Smooth muscle cell (in vitro differentiated cells): ENCODE measurements at regions not wholly inside any gene's neighbourhood (a gene's known extent, or its start where the extent isn't known, plus 50 kb on each side); places are given as distances from the start of the nearest gene placed in this dataset.
"Not testable (repeated sequence)": the region's sequence is repeated elsewhere in the genome, so short reads cannot be mapped to it uniquely, and the experiment has no call there.

Source experiments
- DNase-seq: peaks from one replicate; lab custom pipeline; 2025; ENCODE audit not compliant: unreplicated experiment; lab: John Stamatoyannopoulos, UW
- H2AFZ ChIP-seq: fragments of 200-600 bp; sonication (generic); 2 replicates; pipeline ENCODE4 v1.6.0; 2016; ENCODE audit warnings: antibody characterized with exemption, low read depth, mild to moderate bottlenecking
- H3F3A ChIP-seq: fragments of 200-600 bp; sonication (generic); 2 replicates; pipeline ENCODE4 v1.6.0; 2017; ENCODE audit warnings: antibody characterized with exemption, low read depth
- H3K27ac ChIP-seq: fragments of 200-600 bp; sonication (generic); 2 replicates; pipeline ENCODE4 v1.5.1; 2016; ENCODE audit warnings: low read depth, mild to moderate bottlenecking
- H3K27me3 ChIP-seq: fragments of 200-600 bp; sonication (generic); 2 replicates; pipeline ENCODE4 v1.6.1; 2016; ENCODE audit warnings: low read depth, mild to moderate bottlenecking
- H3K36me3 ChIP-seq: fragments of 200-600 bp; sonication (generic); 2 replicates; pipeline ENCODE4 v1.5.1; 2016; ENCODE audit warnings: low read depth
- H3K4me1 ChIP-seq: fragments of 200-600 bp; sonication (generic); 2 replicates; pipeline ENCODE4 v1.5.1; 2016; ENCODE audit warnings: low read depth
- H3K4me2 ChIP-seq: fragments of 200-600 bp; sonication (generic); 2 replicates; pipeline ENCODE4 v1.6.0; 2016; ENCODE audit warnings: mild to moderate bottlenecking
- H3K4me3 ChIP-seq: fragments of 200-600 bp; sonication (generic); 2 replicates; pipeline ENCODE4 v1.5.1; 2016; ENCODE audit warnings: mild to moderate bottlenecking
- H3K79me2 ChIP-seq: fragments of 200-600 bp; sonication (generic); 2 replicates; pipeline ENCODE4 v1.6.0; 2016; ENCODE audit warnings: low read depth, mild to moderate bottlenecking
- H3K9ac ChIP-seq: fragments of 200-600 bp; sonication (generic); 2 replicates; pipeline ENCODE4 v1.6.0; 2016; ENCODE audit warnings: low read depth
- H3K9me3 ChIP-seq: fragments of 200-600 bp; sonication (generic); replicated peaks from 2 replicates; pipeline ENCODE4 v1.5.1; 2016; ENCODE audit warnings: low read depth
- H4K20me1 ChIP-seq: fragments of 200-600 bp; sonication (generic); 2 replicates; pipeline ENCODE4 v1.6.0; 2016; ENCODE audit warnings: low read depth
- WGBS: methylation state at CpG from one replicate; pipeline ENCODE4 v1.1.7; 2016; ENCODE audit warnings: low lambda C conversion rate; 5-methylcytosine and 5-hydroxymethylcytosine counted together
- TF ChIP-seq, protein P1 (sequence below): fragments of 200-600 bp; sonication (generic); IDR thresholded peaks from 2 replicates; pipeline ENCODE4 v1.5.1; 2017; ENCODE audit warnings: borderline replicate concordance, mild to moderate bottlenecking, antibody characterized with exemption; ENCODE audit not compliant: insufficient read depth, poor library complexity, severe bottlenecking

DNA sequence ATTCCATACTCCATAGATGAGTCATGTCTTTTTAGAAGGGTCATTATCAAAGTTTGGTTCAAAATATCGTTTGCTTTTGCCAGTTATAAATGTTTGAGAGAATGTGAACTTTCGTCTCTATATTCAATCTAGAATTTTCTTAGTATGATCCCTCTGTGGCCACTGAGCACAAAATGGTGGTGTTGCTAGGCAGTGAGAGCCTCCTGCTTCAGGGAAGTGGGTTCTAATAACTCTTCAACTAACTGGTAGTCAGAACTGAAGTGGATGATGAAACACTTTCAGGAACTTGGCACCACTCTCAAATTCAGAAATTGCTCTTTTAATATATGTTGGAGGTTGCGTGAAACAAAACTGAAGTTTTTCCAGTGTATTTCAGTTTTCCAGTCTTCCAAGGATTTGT lies 125.0 kb upstream of the DOK5 start:
- TF ChIP-seq, protein P1, sequence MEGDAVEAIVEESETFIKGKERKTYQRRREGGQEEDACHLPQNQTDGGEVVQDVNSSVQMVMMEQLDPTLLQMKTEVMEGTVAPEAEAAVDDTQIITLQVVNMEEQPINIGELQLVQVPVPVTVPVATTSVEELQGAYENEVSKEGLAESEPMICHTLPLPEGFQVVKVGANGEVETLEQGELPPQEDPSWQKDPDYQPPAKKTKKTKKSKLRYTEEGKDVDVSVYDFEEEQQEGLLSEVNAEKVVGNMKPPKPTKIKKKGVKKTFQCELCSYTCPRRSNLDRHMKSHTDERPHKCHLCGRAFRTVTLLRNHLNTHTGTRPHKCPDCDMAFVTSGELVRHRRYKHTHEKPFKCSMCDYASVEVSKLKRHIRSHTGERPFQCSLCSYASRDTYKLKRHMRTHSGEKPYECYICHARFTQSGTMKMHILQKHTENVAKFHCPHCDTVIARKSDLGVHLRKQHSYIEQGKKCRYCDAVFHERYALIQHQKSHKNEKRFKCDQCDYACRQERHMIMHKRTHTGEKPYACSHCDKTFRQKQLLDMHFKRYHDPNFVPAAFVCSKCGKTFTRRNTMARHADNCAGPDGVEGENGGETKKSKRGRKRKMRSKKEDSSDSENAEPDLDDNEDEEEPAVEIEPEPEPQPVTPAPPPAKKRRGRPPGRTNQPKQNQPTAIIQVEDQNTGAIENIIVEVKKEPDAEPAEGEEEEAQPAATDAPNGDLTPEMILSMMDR: no peak
- Histone ChIP-seq H3K79me2 (no peaks in the 10 kb centered on the region), H3K4me3 (no peak overlapping the region), H3K9me3 (no peaks in the 10 kb centered on the region), H3K4me1 (no peaks in the 10 kb centered on the region), H3K27ac (no peak overlapping the region), H2AFZ (peak overlapping the region; percentile 13), H4K20me1 (no peaks in the 10 kb centered on the region), H3K9ac (no peak overlapping the region), H3K4me2 (no peak overlapping the region), H3F3A (no peaks in the 10 kb centered on the region), H3K36me3 (no peaks in the 10 kb centered on the region), H3K27me3 (no peaks in the 10 kb centered on the region)
- WGBS: 80% methylated on average over 3 of the region's 3 CpGs
- DNase-seq: no peak

DNA sequence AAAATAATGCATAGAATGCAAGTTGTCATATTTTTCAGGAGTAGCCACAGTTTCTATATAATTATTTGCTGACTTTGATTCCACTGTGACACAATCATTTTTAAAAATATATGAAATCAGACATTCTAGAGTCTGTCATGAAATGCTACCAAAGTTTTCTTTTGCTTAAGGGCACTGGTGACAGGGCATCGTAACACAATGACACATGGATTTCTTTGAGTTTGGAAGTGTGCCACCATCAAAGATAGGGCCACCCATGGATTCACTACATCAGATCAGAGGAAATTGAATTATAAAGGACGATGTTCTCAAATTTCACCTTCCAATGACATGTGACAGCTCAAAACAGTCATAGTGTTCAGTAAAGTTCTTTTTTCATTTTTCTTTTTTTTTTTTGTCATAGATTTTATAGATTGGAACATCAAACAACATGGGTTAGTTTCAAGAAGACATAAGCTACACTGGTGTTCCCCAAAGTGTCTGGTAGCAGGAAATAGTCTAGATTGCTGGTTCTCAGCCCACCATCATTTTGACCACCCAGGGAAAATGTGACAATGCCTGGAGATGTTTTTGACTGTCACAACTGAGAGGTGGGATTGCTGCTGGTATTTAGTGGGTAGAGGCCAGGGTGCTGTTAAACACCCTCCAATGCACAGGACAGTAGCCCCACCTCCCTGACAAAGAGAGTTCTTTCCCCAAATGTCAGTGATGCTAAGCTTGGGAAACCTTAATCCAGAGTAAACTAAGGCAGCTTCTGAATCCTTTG lies 123.8 kb upstream of the DOK5 start:
- no peaks in the 10 kb centered on the region for H3K4me1 ChIP-seq
- no peak overlapping the region for H3K9ac ChIP-seq
- 96% methylated on average over 2 of the region's 2 CpGs for WGBS
- H3K36me3 ChIP-seq: no peaks in the 10 kb centered on the region
- no peaks in the 10 kb centered on the region for H3F3A ChIP-seq
- no peaks in the 10 kb centered on the region for H3K27me3 ChIP-seq
- TF ChIP-seq, protein P1: no peak
- H3K9me3 ChIP-seq: no peaks in the 10 kb centered on the region
- no peaks in the 10 kb centered on the region for H3K79me2 ChIP-seq
- DNase-seq: no peak
- H4K20me1 ChIP-seq: no peaks in the 10 kb centered on the region
- H3K4me2 ChIP-seq: no peak overlapping the region
- no peak overlapping the region for H3K4me3 ChIP-seq
- no peak overlapping the region for H3K27ac ChIP-seq
- H2AFZ ChIP-seq: no peak overlapping the region

DNA sequence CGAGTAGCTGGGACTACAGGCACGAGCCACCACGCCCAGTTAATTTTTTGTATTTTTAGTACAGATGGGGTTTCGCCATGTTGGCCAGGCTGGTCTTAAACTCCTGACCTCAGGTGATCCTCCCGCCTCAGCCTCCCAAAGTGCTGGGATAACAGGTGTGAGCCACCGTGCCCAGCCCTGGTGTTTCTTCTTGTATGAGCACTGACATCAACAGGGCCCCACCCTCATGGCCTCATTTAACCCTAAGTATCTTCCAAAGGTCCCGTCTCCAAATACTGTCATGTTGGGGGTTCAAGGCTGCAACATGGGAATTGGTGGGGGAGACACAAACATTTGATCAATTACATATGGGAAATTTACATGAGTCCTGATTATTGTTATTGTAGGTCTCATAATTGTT lies 122.9 kb upstream of the DOK5 start:
- not testable (repeated sequence) for H3K4me3 ChIP-seq, H2AFZ ChIP-seq, H3K36me3 ChIP-seq, H4K20me1 ChIP-seq, H3K9ac ChIP-seq, H3K79me2 ChIP-seq, H3F3A ChIP-seq, H3K4me2 ChIP-seq, H3K27me3 ChIP-seq, H3K4me1 ChIP-seq, DNase-seq, H3K27ac ChIP-seq, H3K9me3 ChIP-seq
- WGBS: 94% methylated on average over 7 of the region's 7 CpGs

DNA sequence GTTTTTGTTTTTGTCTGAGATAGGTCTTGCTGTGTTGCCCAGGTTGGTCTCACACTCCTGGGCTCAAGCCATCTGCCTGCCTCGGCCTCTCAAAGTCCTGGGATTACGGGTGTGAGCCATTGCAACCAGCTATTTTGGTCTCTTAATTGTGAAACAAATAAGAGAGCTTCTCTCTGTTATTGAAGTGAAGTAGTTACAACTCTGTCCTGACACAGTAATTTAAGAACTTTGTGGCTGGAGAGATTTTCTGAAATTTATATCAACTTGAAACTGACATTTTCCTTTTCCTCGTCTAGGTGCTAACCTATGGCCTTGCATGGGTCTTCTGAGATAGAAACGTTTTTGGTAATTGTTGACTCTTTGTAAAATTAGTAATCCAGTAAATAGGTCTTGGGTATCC lies 122.1 kb upstream of the DOK5 start:
- H3K4me3 ChIP-seq: no peak overlapping the region
- no peak overlapping the region for H3K27ac ChIP-seq
- H3F3A ChIP-seq: no peaks in the 10 kb centered on the region
- H4K20me1 ChIP-seq: no peaks in the 10 kb centered on the region
- H3K4me2 ChIP-seq: no peak overlapping the region
- no peak for DNase-seq
- H3K9ac ChIP-seq: no peak overlapping the region
- H2AFZ ChIP-seq: no peak overlapping the region
- no peaks in the 10 kb centered on the region for H3K9me3 ChIP-seq
- H3K36me3 ChIP-seq: no peaks in the 10 kb centered on the region
- WGBS: 87% methylated on average over 4 of the region's 4 CpGs
- no peaks in the 10 kb centered on the region for H3K4me1 ChIP-seq
- H3K27me3 ChIP-seq: no peaks in the 10 kb centered on the region
- TF ChIP-seq, protein P1: no peak
- no peaks in the 10 kb centered on the region for H3K79me2 ChIP-seq
